IPS-15b (cell line): ENCODE measurements at regions not wholly inside any gene's neighbourhood (a gene's known extent, or its start where the extent isn't known, plus 50 kb on each side); places are given as distances from the start of the nearest gene placed in this dataset.

Experiments used
- H3K27me3 ChIP-seq: one replicate; pipeline ENCODE4 v1.6.1; 2013; ENCODE audit warnings: low read length; ENCODE audit not compliant: control insufficient read depth, insufficient read depth
- H3K36me3 ChIP-seq: one replicate; pipeline ENCODE4 v1.6.1; 2013; ENCODE audit warnings: low read length; ENCODE audit not compliant: control insufficient read depth, insufficient read depth
- H3K4me1 ChIP-seq: one replicate; pipeline ENCODE4 v1.6.1; 2013; ENCODE audit warnings: mild to moderate bottlenecking, low read length; ENCODE audit not compliant: control insufficient read depth, insufficient read depth
- H3K4me3 ChIP-seq: one replicate; pipeline ENCODE4 v1.5.1; 2013; ENCODE audit warnings: low read depth, low read length
- H3K9ac ChIP-seq: one replicate; pipeline ENCODE4 v1.6.1; 2013; ENCODE audit warnings: low read depth, mild to moderate bottlenecking, low read length
- H3K9me3 ChIP-seq: one replicate; pipeline ENCODE4 v1.6.1; 2013; ENCODE audit warnings: mild to moderate bottlenecking, low read length; ENCODE audit not compliant: control insufficient read depth, insufficient read depth

DNA sequence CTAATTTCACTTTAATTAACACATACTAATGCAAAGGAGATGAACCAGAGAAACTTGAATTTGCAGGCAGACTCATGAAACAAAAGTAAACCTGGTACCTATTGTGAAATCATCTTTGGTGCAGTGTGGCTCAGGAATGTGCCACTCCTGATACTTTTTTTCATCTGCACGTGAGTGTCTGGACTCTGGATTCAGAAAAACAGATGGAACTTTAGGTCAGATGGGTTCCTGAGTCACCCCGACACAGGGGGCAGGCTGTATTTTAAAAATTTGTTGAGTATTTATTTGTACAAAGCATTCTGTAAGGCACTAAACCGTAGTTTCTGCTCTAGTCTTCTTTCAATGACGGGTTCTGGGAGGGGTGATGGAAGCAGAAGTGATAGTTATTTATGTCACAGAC, 52.2 kb upstream of the TUT7 start:
- Histone ChIP-seq H3K9me3 (no peaks in the 10 kb centered on the region), H3K36me3 (no peaks in the 10 kb centered on the region), H3K9ac (no peak overlapping the region), H3K4me3 (no peak overlapping the region), H3K27me3 (peaks cover 73% of the 10 kb centered on the region), H3K4me1 (peaks cover 10% of the 10 kb centered on the region)

DNA sequence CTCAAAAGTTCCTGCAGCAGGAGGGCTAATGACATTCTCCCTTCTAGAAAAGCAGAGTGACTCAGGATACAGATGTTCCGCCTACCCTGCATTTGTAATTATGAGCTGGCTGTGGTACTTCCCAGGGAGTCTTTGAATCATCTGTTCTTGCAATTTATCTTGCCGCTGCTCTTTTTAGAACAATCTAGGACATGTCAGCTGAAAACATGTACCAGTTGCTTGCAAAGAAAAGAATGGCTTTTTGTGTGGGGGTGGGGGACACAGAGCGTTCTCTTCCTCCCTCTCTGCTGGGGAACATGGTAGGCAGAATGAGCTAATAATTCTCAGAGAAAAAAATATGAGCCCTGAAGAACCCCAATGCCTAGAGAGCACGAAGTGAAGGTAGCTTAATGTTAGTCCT, 51.7 kb upstream of the TUT7 start:
- peaks cover 10% of the 10 kb centered on the region for H3K4me1 ChIP-seq
- H3K4me3 ChIP-seq, result no peak overlapping the region
- peaks cover 69% of the 10 kb centered on the region for H3K27me3 ChIP-seq
- H3K9ac ChIP-seq, result no peak overlapping the region
- H3K36me3 ChIP-seq, result no peaks in the 10 kb centered on the region
- no peaks in the 10 kb centered on the region for H3K9me3 ChIP-seq

DNA sequence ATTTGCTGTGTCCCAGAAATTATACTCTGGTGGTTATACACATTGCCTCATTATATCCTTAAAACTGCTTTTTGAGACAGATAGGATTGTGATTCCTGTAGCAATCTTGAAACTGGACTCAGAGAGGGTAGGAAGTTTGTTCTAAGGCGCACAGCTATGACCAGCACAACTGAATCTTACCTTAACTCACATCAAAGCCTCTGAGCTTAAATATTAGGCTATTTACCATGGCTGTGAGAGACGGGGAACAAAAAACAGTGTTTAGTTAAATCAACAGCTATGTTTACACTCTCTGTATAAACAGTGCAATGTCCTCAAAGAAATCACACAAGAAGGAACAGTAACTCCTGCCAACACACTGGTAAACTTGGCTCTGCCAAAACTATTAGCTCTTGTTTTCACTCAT, 50.9 kb upstream of the TUT7 start:
- no peak overlapping the region for H3K9ac ChIP-seq
- H3K4me3 ChIP-seq, result no peak overlapping the region
- H3K4me1 ChIP-seq, result peaks cover 10% of the 10 kb centered on the region
- H3K27me3 ChIP-seq, result peaks cover 60% of the 10 kb centered on the region
- no peaks in the 10 kb centered on the region for H3K9me3 ChIP-seq
- H3K36me3 ChIP-seq, result no peaks in the 10 kb centered on the region
